SH-SY5Y (cell line): ENCODE measurements at regions not wholly inside any gene's neighbourhood (a gene's known extent, or its start where the extent isn't known, plus 50 kb on each side); places are given as distances from the start of the nearest gene placed in this dataset.

Source experiments
- GATA2 ChIP-seq: IDR thresholded peaks from 2 replicates; pipeline ENCODE4 v1.6.1; 2011; ENCODE audit warnings: mild to moderate bottlenecking, low read depth, low read length
- GATA3 ChIP-seq: IDR thresholded peaks from 2 replicates; pipeline ENCODE4 v1.6.1; 2011; ENCODE audit warnings: low read depth, mild to moderate bottlenecking, low read length, moderate library complexity

DNA sequence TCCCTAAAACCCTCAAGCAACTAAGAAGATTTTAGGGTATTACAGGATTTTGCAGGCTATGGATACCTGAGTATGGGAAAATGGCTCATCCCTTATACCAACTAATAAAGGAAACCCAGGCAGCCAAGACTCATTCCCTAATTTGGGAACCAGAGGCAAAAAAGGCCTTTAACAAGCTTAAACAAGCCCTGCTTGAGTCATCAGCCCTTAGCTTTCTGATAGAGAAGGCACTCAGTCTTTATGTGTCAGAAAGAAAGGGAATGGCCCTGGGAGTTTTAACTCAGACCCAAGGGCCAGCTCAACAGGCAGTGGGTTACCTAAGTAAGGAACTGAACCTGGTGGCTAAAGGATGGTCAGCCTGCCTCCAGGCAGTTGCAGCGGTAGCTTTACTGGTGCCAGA lies 96.9 kb upstream of the RMP24 start:
- no peak for TF ChIP-seq GATA2
- TF ChIP-seq GATA3 = no peak
